BLaER1 treated with 17β-estradiol and CSF1 and Interleukin-3, amounts not matched to agents 10 nM and 100 nM (cell line): ENCODE measurements at regions not wholly inside any gene's neighbourhood (a gene's known extent, or its start where the extent isn't known, plus 50 kb on each side); places are given as distances from the start of the nearest gene placed in this dataset.

ENCODE experiments used
- H3K27ac ChIP-seq, 11 experiments: shearing (Covaris generic); formaldehyde crosslinking; 2 replicates each; pipeline ENCODE4 v1.8.1; 2022
- H3K27me3 ChIP-seq, 11 experiments: shearing (Covaris generic); formaldehyde crosslinking; 2 replicates each; pipeline ENCODE4 v1.8.1; 2022
- H3K36me3 ChIP-seq, 11 experiments: shearing (Covaris generic); formaldehyde crosslinking; 2 replicates each; pipeline ENCODE4 v1.8.1; 2022
- H3K4me1 ChIP-seq, 10 experiments: shearing (Covaris generic); formaldehyde crosslinking; 2 replicates each; pipeline ENCODE4 v1.8.1; 2022
- H3K4me2 ChIP-seq, 11 experiments: shearing (Covaris generic); formaldehyde crosslinking; 2 replicates each; pipeline ENCODE4 v1.8.1; 2022
- H3K4me3 ChIP-seq, 10 experiments: shearing (Covaris generic); formaldehyde crosslinking; 2 replicates each; pipeline ENCODE4 v1.8.1; 2022
- H3K9ac ChIP-seq, 11 experiments: shearing (Covaris generic); formaldehyde crosslinking; 2 replicates each; pipeline ENCODE4 v1.8.1; 2022
- H3K9me3 ChIP-seq, 11 experiments: shearing (Covaris generic); formaldehyde crosslinking; replicated peaks in 1 of 11; 2 replicates each; pipeline ENCODE4 v1.8.1; 2022
- H4K20me1 ChIP-seq, 11 experiments: shearing (Covaris generic); formaldehyde crosslinking; 2 replicates each; pipeline ENCODE4 v1.8.1; 2022
- Cebpa-rat ChIP-seq, 11 experiments: shearing (Covaris generic); IDR thresholded peaks; 2 replicates each; pipeline ENCODE4 v1.8.1; 2022

DNA sequence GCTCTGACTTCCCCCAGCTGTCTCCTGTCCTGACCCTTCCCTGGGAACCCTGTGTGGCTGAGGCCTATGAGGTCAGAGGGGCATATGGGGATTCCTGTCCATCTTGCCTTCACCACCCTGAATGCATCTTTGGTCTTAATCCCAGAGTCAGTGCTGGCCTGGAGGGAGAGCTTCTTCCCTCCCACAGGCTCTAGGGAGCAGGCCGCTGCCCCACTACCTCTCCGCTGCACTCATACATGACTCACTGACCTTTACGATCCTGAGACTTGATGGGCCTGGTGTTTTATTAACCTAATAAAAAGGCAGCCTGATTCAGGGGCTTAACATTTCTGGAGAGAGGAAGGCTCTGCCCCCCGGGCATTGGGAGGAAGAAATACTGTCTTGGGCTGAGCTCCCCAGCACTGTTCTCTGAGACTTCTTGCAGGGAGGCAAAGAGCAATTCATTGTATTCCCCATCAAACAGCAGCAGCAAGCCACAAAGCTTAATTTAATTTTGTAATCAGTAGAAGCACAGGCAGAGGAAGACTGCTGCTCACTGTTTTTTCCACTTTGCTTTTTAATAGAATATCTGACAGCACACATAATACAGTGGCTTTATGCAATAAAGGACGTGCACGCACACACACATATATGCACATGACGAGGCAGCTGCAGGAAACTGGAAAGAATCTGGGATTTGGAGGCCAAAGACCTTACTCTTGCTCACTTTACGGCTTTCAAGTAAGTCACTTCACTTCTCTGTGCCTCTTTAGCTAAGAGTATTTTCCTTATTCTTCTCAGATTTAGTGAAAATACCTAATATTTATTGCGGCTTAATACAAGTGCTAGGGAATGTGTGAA is 89.2 kb upstream of the GRIK3 start:
- TF ChIP-seq Cebpa-rat (IDR thresholded peaks at IDR 0.05): no peak

DNA sequence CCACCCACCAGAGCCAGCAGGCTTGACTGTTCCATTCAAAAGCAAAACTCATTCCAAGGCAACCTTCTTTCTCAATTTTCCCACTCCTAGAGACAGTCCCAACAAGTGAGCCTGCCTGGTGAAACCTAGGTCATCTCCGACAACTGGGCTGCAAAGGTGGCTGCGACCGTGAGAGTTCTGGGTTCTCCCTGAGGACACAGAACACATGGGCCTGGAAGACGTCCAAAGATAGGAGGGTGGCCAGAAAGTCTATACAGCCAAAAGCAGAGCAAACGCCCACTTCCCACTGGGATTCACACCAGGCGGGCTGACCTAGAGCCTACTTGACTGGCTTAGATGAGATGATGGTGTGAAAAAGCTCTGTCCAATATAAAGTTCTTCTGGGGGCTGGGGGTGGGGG is 90.2 kb upstream of the GRIK3 start:
- no peaks in the 10 kb centered on the region for H3K4me1 ChIP-seq
- H3K36me3 ChIP-seq: no peaks in the 10 kb centered on the region
- no peaks in the 10 kb centered on the region for H4K20me1 ChIP-seq
- TF ChIP-seq Cebpa-rat (IDR thresholded peaks at IDR 0.05): no peak
- H3K4me2 ChIP-seq: no peak overlapping the region
- H3K4me3 ChIP-seq: no peak overlapping the region
- no peak overlapping the region for H3K9ac ChIP-seq
- no peak overlapping the region for H3K27ac ChIP-seq
- peaks cover 0 to 13% (median 0%) of the 10 kb centered on the region in 11 experiments; a peak in 3 of 22 replicates for H3K9me3 ChIP-seq
- H3K27me3 ChIP-seq: no peaks in the 10 kb centered on the region

More for the DNA sequence above, 89.2 kb upstream of the GRIK3 start:
- Histone ChIP-seq H3K4me3 (no peak overlapping the region), H4K20me1 (no peaks in the 10 kb centered on the region), H3K4me2 (no peak overlapping the region), H3K27me3 (no peaks in the 10 kb centered on the region), H3K9me3 (peaks cover 0 to 13% (median 0%) of the 10 kb centered on the region in 11 experiments; a peak in 3 of 22 replicates), H3K27ac (no peak overlapping the region), H3K4me1 (no peaks in the 10 kb centered on the region), H3K9ac (no peak overlapping the region), H3K36me3 (no peaks in the 10 kb centered on the region)

DNA sequence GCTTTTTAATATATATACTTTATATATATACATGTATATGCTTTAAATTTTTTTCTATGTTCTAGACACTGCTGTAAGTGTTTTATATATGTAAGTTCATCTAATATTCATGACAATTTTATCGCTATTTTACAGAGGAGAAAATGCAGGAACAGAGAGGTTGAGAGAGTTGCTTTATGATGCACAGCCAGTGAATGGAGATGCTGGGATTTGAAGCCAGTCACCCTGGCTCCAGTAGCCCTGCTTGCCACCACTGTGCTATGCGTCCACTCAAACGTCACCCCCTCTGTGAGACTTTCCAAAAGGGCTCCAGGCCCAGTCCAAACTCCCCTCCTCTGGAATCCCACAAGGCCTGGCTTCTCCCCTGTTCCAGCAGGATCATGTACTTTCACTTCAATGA is 91.0 kb upstream of the GRIK3 start:
- H3K4me1 ChIP-seq: no peaks in the 10 kb centered on the region
- no peak overlapping the region for H3K4me2 ChIP-seq
- peaks cover 0 to 13% (median 0%) of the 10 kb centered on the region in 11 experiments; a peak in 3 of 22 replicates for H3K9me3 ChIP-seq
- H3K4me3 ChIP-seq: no peak overlapping the region
- H3K27me3 ChIP-seq: no peaks in the 10 kb centered on the region
- no peaks in the 10 kb centered on the region for H4K20me1 ChIP-seq
- TF ChIP-seq Cebpa-rat (IDR thresholded peaks at IDR 0.05): no peak
- no peaks in the 10 kb centered on the region for H3K36me3 ChIP-seq
- no peak overlapping the region for H3K27ac ChIP-seq
- H3K9ac ChIP-seq: no peak overlapping the region

DNA sequence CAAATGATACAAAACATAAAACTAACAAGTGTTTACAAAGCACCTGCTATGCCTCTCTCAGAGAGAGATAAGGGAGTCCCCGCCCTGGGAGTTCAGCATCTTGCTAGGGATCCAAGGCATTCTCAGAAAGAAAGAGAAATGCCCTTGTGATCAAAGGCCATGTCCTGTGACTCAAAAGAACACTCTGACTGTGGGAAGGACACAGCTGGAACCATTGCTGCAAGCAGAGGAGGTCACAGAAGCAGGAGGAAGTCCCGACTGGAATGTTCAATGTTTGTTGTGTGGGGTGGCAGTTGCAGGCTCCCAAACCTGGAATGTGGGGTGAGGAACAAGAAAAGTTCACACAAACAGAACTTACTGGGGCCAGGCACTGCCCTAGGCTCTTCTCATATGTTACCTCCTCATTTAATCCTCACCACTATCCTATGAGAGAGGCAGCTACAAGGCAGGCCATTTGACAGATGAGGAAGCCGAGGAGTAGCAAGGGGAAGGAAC is 93.0 kb upstream of the GRIK3 start:
- no peak overlapping the region for H3K4me3 ChIP-seq
- no peak overlapping the region for H3K27ac ChIP-seq
- H3K27me3 ChIP-seq: no peaks in the 10 kb centered on the region
- peaks cover 0 to 11% (median 6%) of the 10 kb centered on the region in 11 experiments; a peak in 7 of 22 replicates for H3K9me3 ChIP-seq
- no peaks in the 10 kb centered on the region for H3K4me1 ChIP-seq
- no peak for TF ChIP-seq Cebpa-rat (IDR thresholded peaks at IDR 0.05)
- H3K4me2 ChIP-seq: no peak overlapping the region
- H3K36me3 ChIP-seq: no peaks in the 10 kb centered on the region
- H4K20me1 ChIP-seq: no peaks in the 10 kb centered on the region; a peak in 1 of 22 replicates
- H3K9ac ChIP-seq: no peak overlapping the region

DNA sequence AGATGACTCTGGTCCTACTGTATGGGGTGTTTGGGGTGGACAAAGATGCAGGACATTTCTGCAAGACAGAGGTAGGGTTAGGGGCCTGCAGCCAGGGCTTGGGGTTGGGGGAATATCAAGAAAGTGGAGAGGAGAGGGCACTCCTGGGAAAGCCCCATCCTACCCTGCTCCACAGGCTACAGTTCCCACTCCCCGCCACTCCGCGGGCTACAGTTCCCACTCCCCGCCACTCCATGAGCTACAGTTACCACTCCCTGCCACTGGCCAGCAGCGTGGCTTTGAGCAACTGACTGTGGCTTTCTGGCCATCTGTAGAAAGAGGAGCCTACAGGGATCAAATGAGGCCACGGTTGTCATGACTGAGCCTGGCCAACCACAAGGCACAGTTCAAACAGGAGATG is 93.8 kb upstream of the GRIK3 start:
- no peak overlapping the region for H3K9ac ChIP-seq
- H3K4me3 ChIP-seq: no peak overlapping the region
- no peaks in the 10 kb centered on the region for H3K4me1 ChIP-seq
- no peak overlapping the region for H3K4me2 ChIP-seq
- H3K27me3 ChIP-seq: no peaks in the 10 kb centered on the region
- H3K27ac ChIP-seq: no peak overlapping the region
- H3K36me3 ChIP-seq: no peaks in the 10 kb centered on the region
- TF ChIP-seq Cebpa-rat (IDR thresholded peaks at IDR 0.05): no peak
- H3K9me3 ChIP-seq: peaks cover 0 to 11% (median 4%) of the 10 kb centered on the region in 11 experiments; a peak in 6 of 22 replicates
- H4K20me1 ChIP-seq: no peaks in the 10 kb centered on the region; a peak in 1 of 22 replicates

DNA sequence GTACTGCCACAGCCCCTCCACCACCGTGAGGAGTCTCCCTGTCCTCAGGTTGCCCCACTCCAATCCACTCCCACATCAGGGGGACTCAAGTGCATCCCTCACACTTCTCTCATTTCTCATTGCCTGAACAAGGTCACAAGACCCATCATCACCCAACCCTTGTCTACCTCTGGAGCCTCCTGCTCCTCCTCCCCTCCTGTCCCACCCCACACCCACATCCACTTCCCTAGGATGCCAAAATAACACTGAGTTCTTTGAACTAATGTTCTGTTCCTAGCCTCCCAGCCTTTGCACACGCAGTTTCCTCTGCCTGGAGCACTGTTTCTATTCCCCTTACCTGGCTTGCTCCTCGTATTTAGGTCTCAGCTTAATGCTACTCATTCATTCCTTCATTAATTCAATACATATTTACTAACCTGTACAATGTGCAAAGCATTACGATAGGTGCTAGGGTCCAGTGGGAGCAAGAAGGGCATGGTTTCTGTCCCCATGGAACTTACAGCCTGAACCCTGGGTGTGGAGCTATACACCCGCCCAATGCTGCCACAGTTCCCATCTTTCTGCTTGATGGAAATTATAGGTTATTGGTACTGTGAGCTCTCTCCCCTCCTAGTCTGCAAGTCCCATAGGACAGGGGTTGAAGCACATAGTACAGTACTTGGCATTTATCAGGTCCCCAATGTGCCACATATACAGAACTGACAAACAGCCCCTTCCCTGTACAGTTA is 96.1 kb upstream of the GRIK3 start:
- Histone ChIP-seq H3K9ac (no peak overlapping the region), H3K27me3 (no peaks in the 10 kb centered on the region), H3K4me2 (no peak overlapping the region), H3K9me3 (peaks cover 0 to 11% (median 4%) of the 10 kb centered on the region in 11 experiments; a peak in 5 of 22 replicates), H3K27ac (no peak overlapping the region), H3K36me3 (no peaks in the 10 kb centered on the region), H4K20me1 (no peaks in the 10 kb centered on the region; a peak in 1 of 22 replicates), H3K4me3 (no peak overlapping the region), H3K4me1 (no peaks in the 10 kb centered on the region)
- TF ChIP-seq Cebpa-rat (IDR thresholded peaks at IDR 0.05): no peak

DNA sequence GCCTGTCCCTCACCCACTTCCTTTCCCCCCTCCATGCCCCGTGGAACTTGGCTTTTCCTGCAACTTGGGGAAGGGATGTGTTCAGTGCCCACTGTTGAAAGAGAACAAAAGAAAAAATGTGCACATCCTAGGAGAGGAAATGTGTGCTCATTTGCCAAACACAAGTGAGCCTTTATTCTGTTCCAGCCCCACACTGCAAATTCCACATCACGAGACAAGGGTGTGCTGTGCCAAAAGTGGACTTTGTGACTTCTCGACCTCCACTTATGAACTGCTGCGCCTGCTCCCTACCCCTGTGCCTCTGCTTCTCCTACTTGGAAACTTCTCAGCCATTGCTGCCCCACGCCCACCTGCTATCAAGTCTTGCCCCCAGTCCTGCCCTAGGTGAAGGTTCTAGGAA is 97.0 kb upstream of the GRIK3 start:
- H3K4me3 ChIP-seq: no peak overlapping the region
- no peaks in the 10 kb centered on the region; a peak in 1 of 22 replicates for H4K20me1 ChIP-seq
- no peak overlapping the region for H3K9ac ChIP-seq
- peaks cover 0 to 11% (median 4%) of the 10 kb centered on the region in 11 experiments; a peak in 5 of 22 replicates for H3K9me3 ChIP-seq
- no peaks in the 10 kb centered on the region for H3K27me3 ChIP-seq
- H3K27ac ChIP-seq: no peak overlapping the region
- no peaks in the 10 kb centered on the region for H3K4me1 ChIP-seq
- no peaks in the 10 kb centered on the region for H3K36me3 ChIP-seq
- no peak overlapping the region for H3K4me2 ChIP-seq
- TF ChIP-seq Cebpa-rat (IDR thresholded peaks at IDR 0.05): no peak

DNA sequence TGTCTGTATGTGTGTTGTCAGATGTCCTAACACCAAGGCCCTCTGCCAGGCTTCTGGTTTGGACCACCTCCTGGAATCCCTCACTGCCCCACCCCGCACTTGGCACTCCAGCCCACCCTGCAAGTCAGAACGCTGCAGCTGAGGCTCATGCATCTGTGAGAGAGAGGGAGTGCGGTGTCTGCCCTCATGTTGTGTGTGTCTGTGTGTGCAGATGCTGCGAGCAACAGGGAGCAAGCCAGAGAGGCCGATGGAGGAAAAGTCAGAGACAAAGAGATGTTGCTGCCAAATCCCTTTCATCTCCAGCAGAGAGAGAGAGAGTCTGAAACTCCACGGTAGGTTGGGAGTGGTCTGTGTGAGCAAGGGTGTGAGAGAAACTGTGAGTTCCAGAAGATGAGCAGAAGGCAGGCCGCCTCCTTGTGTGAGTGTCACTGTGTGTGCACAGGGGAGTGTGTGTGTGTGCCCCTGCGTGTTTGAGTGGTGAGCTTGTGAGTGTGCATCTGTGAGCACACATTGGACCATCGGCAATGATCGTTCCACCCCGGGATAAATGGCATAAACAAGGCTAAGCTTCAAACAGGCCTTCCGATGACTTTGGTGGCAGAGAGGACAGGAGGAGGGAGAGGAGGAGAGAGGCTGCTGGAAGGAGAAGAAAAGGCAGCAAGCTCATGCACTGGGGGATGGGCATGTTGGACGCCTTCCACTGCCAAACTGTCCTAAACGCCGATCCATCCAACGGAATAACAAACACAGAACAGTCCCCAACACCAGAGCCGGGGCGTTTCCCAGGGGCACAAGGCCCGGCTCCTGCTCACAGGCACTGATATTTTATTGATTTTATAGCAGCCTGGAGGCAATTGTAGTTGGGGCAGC is 99.2 kb upstream of the GRIK3 start:
- no peaks in the 10 kb centered on the region for H3K36me3 ChIP-seq
- H3K4me1 ChIP-seq: 0 out of 20 replicates have a peak, but pooled peaks cover 0 to under 1% (median 0%) of the 10 kb centered on the region in 10 experiments
- H3K4me3 ChIP-seq: no peak overlapping the region
- no peaks in the 10 kb centered on the region; a peak in 1 of 22 replicates for H4K20me1 ChIP-seq
- no peak overlapping the region for H3K27ac ChIP-seq
- H3K9me3 ChIP-seq: peaks cover 0 to 7% (median 4%) of the 10 kb centered on the region in 11 experiments; a peak in 4 of 22 replicates
- no peaks in the 10 kb centered on the region for H3K27me3 ChIP-seq
- H3K4me2 ChIP-seq: no peak overlapping the region
- no peak overlapping the region for H3K9ac ChIP-seq
- TF ChIP-seq Cebpa-rat (IDR thresholded peaks at IDR 0.05): no peak
